ENCODE measurements at regions not wholly inside any gene's neighbourhood (a gene's known extent, or its start where the extent isn't known, plus 50 kb on each side); places are given as distances from the start of the nearest gene placed in this dataset.

- TF ChIP-seq POLR2A (IDR thresholded peaks at IDR 0.05) (no peak), CTCF (IDR thresholded peaks at IDR 0.05) (no peak)
These were observed 77.6 kb upstream of the PARP11 start for GRCh38 chr12:3950714-3951320.
